Panc1 (cell line): ENCODE measurements at regions not wholly inside any gene's neighbourhood (a gene's known extent, or its start where the extent isn't known, plus 50 kb on each side); places are given as distances from the start of the nearest gene placed in this dataset.

ENCODE experiments used
- ATAC-seq: fragments of 200-7000 bp; cut with Tn5 transposase; 2 replicates; pipeline ENCODE4 v1.9.1; 2020; ENCODE audit warnings: mild to moderate bottlenecking, moderate library complexity
- BruUV-seq: library from RNA; stranded (reverse); fragments of 400-500 nt; replicated peaks from 2 replicates; lab custom pipeline; 2021; lab: Mats Ljungman, UMichigan
- CTCF ChIA-PET: fragments of 300-600 bp; sonication (Branson Sonifier 250); formaldehyde crosslinking; loops from one replicate; lab custom pipeline; 2022; ENCODE audit warnings: antibody characterized with exemption; lab: Charles Lee
- POLR2A ChIA-PET: fragments of 300-600 bp; sonication (Branson Sonifier 250); formaldehyde crosslinking; loops from one replicate; lab custom pipeline; 2022; ENCODE audit warnings: antibody characterized with exemption; lab: Charles Lee
- DNase-seq: peaks from one replicate; pipeline ENCODE4 v3.0.0-alpha.2; 2010; ENCODE audit warnings: low read depth, low spot score
- H3K27ac ChIP-seq: 2 replicates; pipeline ENCODE4 v1.5.1; 2011; ENCODE audit warnings: mild to moderate bottlenecking, low read length, inconsistent platforms
- H3K27me3 ChIP-seq: fragments of 200-500 bp; sonication (Bioruptor generic); 2 replicates; pipeline ENCODE4 v1.6.0; 2014; ENCODE audit warnings: low read length, inconsistent platforms; ENCODE audit not compliant: control insufficient read depth, insufficient read depth
- H3K36me3 ChIP-seq: fragments of 200-500 bp; sonication (Bioruptor generic); 2 replicates; pipeline ENCODE4 v1.5.1; 2014; ENCODE audit warnings: inconsistent platforms, mild to moderate bottlenecking, low read length, moderate library complexity; ENCODE audit not compliant: control insufficient read depth, insufficient read depth
- H3K4me1 ChIP-seq: 2 replicates; pipeline ENCODE4 v1.5.1; 2011; ENCODE audit warnings: inconsistent platforms, mild to moderate bottlenecking, low read length, moderate library complexity; ENCODE audit not compliant: control insufficient read depth, insufficient read depth
- H3K4me3 ChIP-seq, 2 experiments: 2 replicates each; pipeline ENCODE4 v1.5.1; 2011 to 2012; ENCODE audit warnings: low read depth in 2 of 2, low read length in 2 of 2, mild to moderate bottlenecking in 2 of 2, inconsistent platforms in 1 of 2, moderate library complexity in 1 of 2
- H3K9me3 ChIP-seq: fragments of 200-500 bp; sonication (Bioruptor generic); 2 replicates; pipeline ENCODE4 v1.5.1; 2014; ENCODE audit warnings: low read depth, mild to moderate bottlenecking, inconsistent platforms, low read length, moderate library complexity; ENCODE audit not compliant: control insufficient read depth, insufficient read depth
- CTCF ChIP-seq: fragments of 450-650 bp; IDR thresholded peaks from 2 replicates; pipeline ENCODE4 v1.5.1; 2017; ENCODE audit warnings: mild to moderate bottlenecking
- POLR2AphosphoS5 ChIP-seq: IDR thresholded peaks from 2 replicates; pipeline ENCODE4 v1.6.1; 2012; ENCODE audit warnings: mild to moderate bottlenecking, low read depth, low read length, moderate library complexity
- REST ChIP-seq, 2 experiments: IDR thresholded peaks; 2 replicates each; pipeline ENCODE4 v1.6.1; 2011 to 2012; ENCODE audit warnings: low read depth in 2 of 2, control low read depth in 1 of 2, low read length in 1 of 2, mild to moderate bottlenecking in 1 of 2, moderate library complexity in 1 of 2; ENCODE audit not compliant: insufficient read depth in 1 of 2
- SIN3A ChIP-seq: IDR thresholded peaks from 2 replicates; pipeline ENCODE4 v1.6.1; 2012; ENCODE audit warnings: low read depth, mild to moderate bottlenecking, low read length, moderate library complexity, borderline replicate concordance; ENCODE audit not compliant: insufficient read depth
- TCF7L2 ChIP-seq: IDR thresholded peaks from 2 replicates; pipeline ENCODE4 v1.6.1; 2011; ENCODE audit warnings: mild to moderate bottlenecking, low read depth, low read length, inconsistent platforms
- in situ Hi-C: cut with HindIII; loops from 2 replicates; pipeline ENCODE4 v1.10.0; 2016; ENCODE audit warnings: low sequenced_read_pairs, low pct_unique_long_range_greater_than_20kb
- intact Hi-C: fragments of 100-400 bp; cut with micrococcal nuclease; formaldehyde crosslinking; loops from one replicate; pipeline ENCODE4 v1.10.0; 2022; ENCODE audit not compliant: unreplicated experiment

GRCh38 chr6:153963352-153963751, 75.7 kb upstream of the OPRM1 start:
- intact Hi-C loops: no loop called here
- in situ Hi-C loops: no loop called here
- Histone ChIP-seq H3K4me1 (no peaks in the 10 kb centered on the region), H3K36me3 (no peaks in the 10 kb centered on the region), H3K9me3 (no peaks in the 10 kb centered on the region), H3K4me3 (no peak overlapping the region), H3K27ac (no peak overlapping the region), H3K27me3 (no peaks in the 10 kb centered on the region)
- ChIA-PET POLR2A (no interaction called here), CTCF (no interaction called here)
- BruUV-seq: no TSS peak
- TF ChIP-seq TCF7L2 (no peak), POLR2AphosphoS5 (no peak), CTCF (no peak), REST (IDR thresholded peaks at IDR 0.05; ENCODE audit: insufficient read depth in 1 of 2, low read depth in 2 of 2, low read length in 1 of 2) (no peak), SIN3A (no peak)
- no peak for ATAC-seq
- no peak for DNase-seq

GRCh38 chr6:153962555-153962954, 76.5 kb upstream of the OPRM1 start:
- ATAC-seq: no peak
- TF ChIP-seq REST (IDR thresholded peaks at IDR 0.05; ENCODE audit: insufficient read depth in 1 of 2, low read depth in 2 of 2, low read length in 1 of 2) (no peak), TCF7L2 (no peak), POLR2AphosphoS5 (no peak), SIN3A (no peak), CTCF (no peak)
- Histone ChIP-seq H3K4me3 (no peak overlapping the region), H3K4me1 (no peaks in the 10 kb centered on the region), H3K9me3 (no peaks in the 10 kb centered on the region), H3K27me3 (no peaks in the 10 kb centered on the region), H3K27ac (no peak overlapping the region), H3K36me3 (no peaks in the 10 kb centered on the region)
- ChIA-PET POLR2A (no interaction called here), CTCF (no interaction called here)
- DNase-seq: no peak
- BruUV-seq: no TSS peak
- in situ Hi-C loops (no loop called here), intact Hi-C loops (no loop called here)
